ENCODE measurements at regions not wholly inside any gene's neighbourhood (a gene's known extent, or its start where the extent isn't known, plus 50 kb on each side); places are given as distances from the start of the nearest gene placed in this dataset.

- TF ChIP-seq CTCF (IDR thresholded peaks at IDR 0.05): no peak
- no peak for TF ChIP-seq ZFX (IDR thresholded peaks at IDR 0.05; ENCODE audit: borderline replicate concordance)
Measured at GRCh38 chr11:115985896-115986295, 481.7 kb upstream of the CADM1 start.

All from 22Rv1 (cell line).